A549 (cell line): ENCODE measurements at regions not wholly inside any gene's neighbourhood (a gene's known extent, or its start where the extent isn't known, plus 50 kb on each side); places are given as distances from the start of the nearest gene placed in this dataset.

Source experiments
- ATAC-seq, 2 experiments: fragments of 200-7000 bp in 1 of 2; fragments of >200 bp in 1 of 2; cut with Nextera tagmentation in 1 of 2; cut with Tn5 transposase in 1 of 2; 3 replicates each; pipeline versions ENCODE4 v1.8.0 to v1.9.1; 2018 to 2020; ENCODE audit warnings: mild to moderate bottlenecking in 1 of 2, moderate library complexity in 1 of 2
- CTCF ChIA-PET: fragments of 300-600 bp; sonication (Branson Sonifier 250); formaldehyde crosslinking; extraction: SDS; loops from one replicate; lab custom pipeline; 2021; ENCODE audit warnings: antibody characterized with exemption, inconsistent platforms; lab: Yijun Ruan, JAX
- POLR2A ChIA-PET: fragments of 350-600 bp; formaldehyde crosslinking; extraction: SDS; loops from one replicate; lab custom pipeline; 2021; ENCODE audit warnings: antibody characterized with exemption, inconsistent platforms; lab: Yijun Ruan, JAX
- DNase-seq, 2 experiments: peaks; one replicate each; pipeline versions ENCODE4 v3.0.0 to v3.0.0-alpha.2; 2011 to 2016; ENCODE audit warnings: low read depth in 1 of 2, low spot score in 1 of 2
- FAIRE-seq: peaks from 2 replicates; lab custom pipeline; 2011; peaks lifted over from hg19 to GRCh38; lab: Jason Lieb, UNC
- H3K27ac ChIP-seq, 2 experiments: fragments of >200 bp; sonication (Bioruptor Twin); formaldehyde crosslinking; 3 replicates each; pipeline ENCODE4 v1.5.1; 2016 to 2017
- H3K4me1 ChIP-seq: fragments of >200 bp; sonication (Bioruptor Twin); formaldehyde crosslinking; 3 replicates; pipeline ENCODE4 v1.6.1; 2016
- H3K4me2 ChIP-seq: fragments of >200 bp; sonication (Bioruptor Twin); formaldehyde crosslinking; 3 replicates; pipeline ENCODE4 v1.6.1; 2016
- H3K4me3 ChIP-seq: fragments of >200 bp; sonication (Bioruptor Twin); formaldehyde crosslinking; 3 replicates; pipeline ENCODE4 v1.5.1; 2016
- H3K9me3 ChIP-seq: fragments of >200 bp; sonication (Bioruptor Twin); formaldehyde crosslinking; 3 replicates; pipeline ENCODE4 v1.6.1; 2016
- BHLHE40 ChIP-seq: IDR thresholded peaks from 2 replicates; pipeline ENCODE4 v1.6.1; 2012; ENCODE audit warnings: low read depth, low read length, inconsistent platforms
- CBX2 ChIP-seq: fragments of 200-600 bp; sonication (generic); IDR thresholded peaks from 2 replicates; pipeline ENCODE4 v1.6.1; 2016; ENCODE audit warnings: low read depth, mild to moderate bottlenecking, borderline replicate concordance
- CEBPB ChIP-seq, 2 experiments: fragments of >200 bp in 1 of 2; sonication (Bioruptor Twin) in 1 of 2; formaldehyde crosslinking in 1 of 2; IDR thresholded peaks; 2 replicates each; pipeline ENCODE4 v1.6.1; 2012 to 2016
- E2F6 ChIP-seq: IDR thresholded peaks from 2 replicates; pipeline ENCODE4 v1.6.1; 2012; ENCODE audit warnings: low read depth, borderline replicate concordance
- EHF ChIP-seq: fragments of 250-450 bp; sonication (Bioruptor Pico); IDR thresholded peaks from 2 replicates; pipeline ENCODE4 v1.5.0; 2020; ENCODE audit warnings: mild to moderate bottlenecking
- EP300 ChIP-seq, 2 experiments: fragments of >200 bp; sonication (Bioruptor Twin); formaldehyde crosslinking; IDR thresholded peaks; 2 replicates in 1 of 2; 3 replicates in 1 of 2; pipeline ENCODE4 v1.6.1; 2016 to 2017
- ESRRA ChIP-seq: fragments of 150-350 bp; IDR thresholded peaks from 2 replicates; pipeline ENCODE4 v1.6.1; 2014; ENCODE audit warnings: mild to moderate bottlenecking, low read length, borderline replicate concordance
- FOSB ChIP-seq: fragments of 250-450 bp; sonication (Bioruptor Pico); IDR thresholded peaks from 2 replicates; pipeline ENCODE4 v1.5.0; 2020; ENCODE audit warnings: mild to moderate bottlenecking, moderate library complexity
- FOXS1 ChIP-seq: fragments of 250-450 bp; sonication (Bioruptor Pico); IDR thresholded peaks from 2 replicates; pipeline ENCODE4 v1.5.0; 2020; ENCODE audit warnings: mild to moderate bottlenecking, moderate library complexity
- HDAC2 ChIP-seq: fragments of 200-600 bp; sonication (generic); IDR thresholded peaks from 2 replicates; pipeline ENCODE4 v1.6.1; 2016
- HOXA7 ChIP-seq: fragments of 250-450 bp; sonication (Bioruptor Pico); IDR thresholded peaks from 2 replicates; pipeline ENCODE4 v1.5.0; 2020; ENCODE audit warnings: mild to moderate bottlenecking, moderate library complexity
- HOXB5 ChIP-seq: fragments of 250-450 bp; sonication (Bioruptor Pico); IDR thresholded peaks from 2 replicates; pipeline ENCODE4 v1.5.0; 2020; ENCODE audit warnings: mild to moderate bottlenecking, moderate library complexity
- JUN ChIP-seq, 2 experiments: fragments of >200 bp; sonication (Bioruptor Twin); formaldehyde crosslinking; IDR thresholded peaks; 2 replicates in 1 of 2; 3 replicates in 1 of 2; pipeline ENCODE4 v1.6.1; 2016 to 2017
- KDM5A ChIP-seq: fragments of 200-600 bp; sonication (generic); IDR thresholded peaks from 2 replicates; pipeline ENCODE4 v1.6.1; 2016; ENCODE audit warnings: antibody characterized with exemption, mild to moderate bottlenecking
- MAFK ChIP-seq: fragments of 450-650 bp; IDR thresholded peaks from 2 replicates; pipeline ENCODE4 v1.6.1; 2014; ENCODE audit not compliant: partially characterized antibody
- NFE2L2 ChIP-seq: fragments of 150-350 bp; conservative IDR thresholded peaks from 2 replicates; pipeline ENCODE4 v1.6.1; 2014; ENCODE audit warnings: low read length
- PBX3 ChIP-seq: IDR thresholded peaks from 2 replicates; pipeline ENCODE4 v1.6.1; 2012
- PHF8 ChIP-seq: fragments of 200-600 bp; sonication (generic); IDR thresholded peaks from 2 replicates; pipeline ENCODE4 v1.6.1; 2016; ENCODE audit warnings: low read depth, mild to moderate bottlenecking, antibody characterized with exemption, moderate library complexity, borderline replicate concordance
- RCOR1 ChIP-seq: fragments of 150-350 bp; IDR thresholded peaks from 2 replicates; pipeline ENCODE4 v1.6.1; 2014; ENCODE audit warnings: antibody characterized with exemption, low read length, low read depth
- REST ChIP-seq: fragments of 200-600 bp; sonication (generic); IDR thresholded peaks from 2 replicates; pipeline ENCODE4 v1.6.1; 2016; ENCODE audit warnings: antibody characterized with exemption, mild to moderate bottlenecking, moderate library complexity
- RNF2 ChIP-seq: fragments of 200-600 bp; sonication (generic); IDR thresholded peaks from 2 replicates; pipeline ENCODE4 v1.6.1; 2016; ENCODE audit warnings: low read depth, mild to moderate bottlenecking, antibody characterized with exemption, moderate library complexity, borderline replicate concordance
- TP53 ChIP-seq: fragments of 250-450 bp; sonication (Bioruptor Pico); IDR thresholded peaks from 2 replicates; pipeline ENCODE4 v1.5.0; 2021; ENCODE audit warnings: mild to moderate bottlenecking, moderate library complexity
- ZC3H11A ChIP-seq: fragments of 450-650 bp; IDR thresholded peaks from 2 replicates; pipeline ENCODE4 v1.6.1; 2014; ENCODE audit warnings: antibody characterized with exemption, mild to moderate bottlenecking
- ZNF302 ChIP-seq: fragments of 250-450 bp; sonication (Bioruptor Pico); IDR thresholded peaks from 2 replicates; pipeline ENCODE4 v1.9.0; 2021; ENCODE audit warnings: inconsistent platforms, mild to moderate bottlenecking, moderate library complexity
- WGBS: methylation state at CpG from one replicate; pipeline ENCODE4 v1.1.6; 2017; ENCODE audit errors: missing lambda C conversion rate; 5-methylcytosine and 5-hydroxymethylcytosine counted together
- TF ChIP-seq, protein P1 (sequence below): fragments of >200 bp; sonication (Bioruptor Twin); formaldehyde crosslinking; IDR thresholded peaks from 3 replicates; pipeline ENCODE4 v1.6.1; 2016
- TF ChIP-seq, protein P2 (sequence below): fragments of 150-350 bp; IDR thresholded peaks from 2 replicates; pipeline ENCODE4 v1.6.1; 2014; ENCODE audit warnings: low read depth, mild to moderate bottlenecking, low read length

- H3K4me1 ChIP-seq, result no peaks in the 10 kb centered on the region
- CTCF ChIA-PET, result interaction anchor here (1.1 kb wide), 1 partner anchor 748 kb away, joined by 3 read pairs; no protein-coding TSS in a partner anchor
- TF ChIP-seq, protein P1, sequence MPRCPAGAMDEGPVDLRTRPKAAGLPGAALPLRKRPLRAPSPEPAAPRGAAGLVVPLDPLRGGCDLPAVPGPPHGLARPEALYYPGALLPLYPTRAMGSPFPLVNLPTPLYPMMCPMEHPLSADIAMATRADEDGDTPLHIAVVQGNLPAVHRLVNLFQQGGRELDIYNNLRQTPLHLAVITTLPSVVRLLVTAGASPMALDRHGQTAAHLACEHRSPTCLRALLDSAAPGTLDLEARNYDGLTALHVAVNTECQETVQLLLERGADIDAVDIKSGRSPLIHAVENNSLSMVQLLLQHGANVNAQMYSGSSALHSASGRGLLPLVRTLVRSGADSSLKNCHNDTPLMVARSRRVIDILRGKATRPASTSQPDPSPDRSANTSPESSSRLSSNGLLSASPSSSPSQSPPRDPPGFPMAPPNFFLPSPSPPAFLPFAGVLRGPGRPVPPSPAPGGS, result no peak
- TF ChIP-seq PBX3 (no peak), FOXS1 (CRISPR knock-in tag) (no peak), EHF (CRISPR knock-in tag) (no peak), TP53 (CRISPR knock-in tag) (no peak), NFE2L2 (no peak), BHLHE40 (no peak), HOXB5 (CRISPR knock-in tag) (no peak), MAFK (no peak)
These were observed 315.5 kb downstream of the RMST start for GRCh38 chr12:97778111-97778510.

DNA sequence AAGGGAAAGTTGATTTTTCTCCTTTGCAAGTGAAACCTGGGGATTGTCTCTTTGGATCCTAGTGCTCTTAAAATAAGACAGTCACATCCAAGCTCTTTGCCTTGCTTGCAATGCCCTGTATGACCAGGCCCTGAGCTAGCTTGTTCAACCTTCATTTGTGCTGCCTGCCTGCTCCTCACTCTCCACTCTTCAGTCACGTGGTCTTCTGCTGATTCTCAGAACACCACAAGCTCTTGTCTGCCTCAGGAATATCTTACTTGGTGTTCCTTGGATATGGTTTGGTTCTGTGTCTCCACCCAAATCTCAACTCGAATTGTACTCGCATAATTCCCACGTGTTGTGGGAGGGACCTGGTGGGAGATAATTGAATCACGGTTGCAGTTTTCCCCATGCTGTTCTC, 318.7 kb downstream of the RMST start:
- POLR2A ChIA-PET, result no interaction called here
- CTCF ChIA-PET, result no interaction called here
- ATAC-seq (no peak), FAIRE-seq (no peak), DNase-seq (no peak)
- Histone ChIP-seq H3K4me3 (no peak overlapping the region), H3K9me3 (no peaks in the 10 kb centered on the region), H3K27ac (no peak overlapping the region), H3K4me1 (no peaks in the 10 kb centered on the region), H3K4me2 (no peak overlapping the region)
- TF ChIP-seq HOXB5 (CRISPR knock-in tag), result no peak
- no peak for TF ChIP-seq E2F6
- TF ChIP-seq ZC3H11A, result no peak
- TF ChIP-seq HOXA7 (CRISPR knock-in tag), result no peak
- TF ChIP-seq, protein P2, sequence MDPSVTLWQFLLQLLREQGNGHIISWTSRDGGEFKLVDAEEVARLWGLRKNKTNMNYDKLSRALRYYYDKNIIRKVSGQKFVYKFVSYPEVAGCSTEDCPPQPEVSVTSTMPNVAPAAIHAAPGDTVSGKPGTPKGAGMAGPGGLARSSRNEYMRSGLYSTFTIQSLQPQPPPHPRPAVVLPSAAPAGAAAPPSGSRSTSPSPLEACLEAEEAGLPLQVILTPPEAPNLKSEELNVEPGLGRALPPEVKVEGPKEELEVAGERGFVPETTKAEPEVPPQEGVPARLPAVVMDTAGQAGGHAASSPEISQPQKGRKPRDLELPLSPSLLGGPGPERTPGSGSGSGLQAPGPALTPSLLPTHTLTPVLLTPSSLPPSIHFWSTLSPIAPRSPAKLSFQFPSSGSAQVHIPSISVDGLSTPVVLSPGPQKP, result no peak
- TF ChIP-seq RCOR1, result no peak
- TF ChIP-seq HDAC2, result no peak
- no peak for TF ChIP-seq FOSB (CRISPR knock-in tag)
- no peak for TF ChIP-seq ESRRA
- TF ChIP-seq RNF2, result no peak
- TF ChIP-seq JUN (IDR thresholded peaks at IDR 0.05), result no peak
- TF ChIP-seq ZNF302 (CRISPR knock-in tag), result no peak
- no peak for TF ChIP-seq CBX2
- no peak for TF ChIP-seq REST
- no peak for TF ChIP-seq KDM5A
- TF ChIP-seq PHF8, result no peak
- no peak for TF ChIP-seq EP300 (IDR thresholded peaks at IDR 0.05)
- no peak for TF ChIP-seq CEBPB (IDR thresholded peaks at IDR 0.05)
- WGBS, result 25% methylated on average over 5 of the region's 5 CpGs

More at GRCh38 chr12:97778111-97778510, 315.5 kb downstream of the RMST start:
- H3K27ac ChIP-seq, result no peak overlapping the region
- H3K4me3 ChIP-seq, result no peak overlapping the region
- H3K9me3 ChIP-seq, result no peaks in the 10 kb centered on the region
- POLR2A ChIA-PET, result no interaction called here
- no peak overlapping the region for H3K4me2 ChIP-seq
- WGBS, result 15% methylated on average over 3 of the region's 3 CpGs
- FAIRE-seq (no peak), DNase-seq (no peak), ATAC-seq (no peak)
